ENCODE measurements at regions not wholly inside any gene's neighbourhood (a gene's known extent, or its start where the extent isn't known, plus 50 kb on each side); places are given as distances from the start of the nearest gene placed in this dataset.

DNA sequence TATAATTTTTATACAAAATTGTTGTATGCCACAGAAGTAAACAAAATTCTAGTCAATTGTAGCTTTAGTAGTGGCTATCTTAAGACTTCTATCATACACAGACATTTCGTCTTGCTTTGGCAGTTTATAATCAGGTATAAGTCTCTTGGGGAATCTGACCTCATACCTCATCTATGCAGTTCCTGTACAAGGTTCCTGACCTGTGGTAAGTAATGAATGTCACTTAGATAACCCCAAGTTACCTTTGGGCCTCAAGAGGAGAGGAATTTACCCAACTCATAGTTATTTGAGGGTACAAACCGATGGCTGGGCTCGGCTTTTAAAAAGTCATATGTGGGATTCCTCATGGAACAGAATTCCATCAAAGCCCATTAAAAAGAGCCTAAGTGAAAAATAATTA lies 58.8 kb upstream of the UNC93A start:
- no peak for TF ChIP-seq CTCF (IDR thresholded peaks at IDR 0.05)
- no peak for TF ChIP-seq EP300 (IDR thresholded peaks at IDR 0.05; ENCODE audit: borderline replicate concordance in 1 of 2, low read depth in 1 of 2, low read length in 1 of 2)
- no peak for TF ChIP-seq TAF1 (IDR thresholded peaks at IDR 0.05; ENCODE audit: borderline replicate concordance, low read depth, low read length)
- no peak for TF ChIP-seq GABPA (IDR thresholded peaks at IDR 0.05; ENCODE audit: low read depth)
- TF ChIP-seq SIN3A (IDR thresholded peaks at IDR 0.05; ENCODE audit: borderline replicate concordance, low read depth, low read length): no peak
- no peak for TF ChIP-seq MAX (IDR thresholded peaks at IDR 0.05; ENCODE audit: low read depth)
- TF ChIP-seq FOXJ3 (CRISPR knock-in tag; IDR thresholded peaks at IDR 0.05): no peak

Measured in SK-N-SH (cell line).